MM.1S (cell line): ENCODE measurements at regions not wholly inside any gene's neighbourhood (a gene's known extent, or its start where the extent isn't known, plus 50 kb on each side); places are given as distances from the start of the nearest gene placed in this dataset.

Source experiments
- EZH2 ChIP-seq: fragments of 300-600 bp; sonication (generic); optimal IDR thresholded peaks from 2 replicates; pipeline ENCODE3; 2017; ENCODE audit warnings: low read depth, mild to moderate bottlenecking, antibody characterized with exemption, low read length, mixed read lengths
- TF ChIP-seq, protein P1 (sequence below): fragments of 300-600 bp; sonication (generic); IDR thresholded peaks from 2 replicates; pipeline ENCODE4 v1.5.1; 2016; ENCODE audit warnings: antibody characterized with exemption, low read length, mixed read lengths

DNA sequence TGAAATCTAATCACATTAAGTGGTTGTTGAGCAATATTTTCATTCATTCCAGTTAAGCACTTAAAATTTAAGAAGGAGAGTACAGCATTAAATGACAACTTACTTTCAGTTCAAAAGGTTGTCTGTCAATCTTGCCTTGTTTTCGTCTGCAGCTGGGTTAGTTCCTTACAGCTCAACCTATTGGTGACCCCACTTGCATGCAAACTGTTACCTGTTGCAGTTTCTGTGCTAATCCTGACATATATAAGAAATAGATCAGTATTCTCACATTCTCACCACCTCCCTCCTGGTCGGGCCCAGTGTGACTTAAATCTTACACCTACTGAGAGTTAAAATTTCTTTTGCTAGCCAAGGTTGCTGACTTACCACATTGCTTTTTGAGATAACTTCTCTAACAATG, 191.8 kb upstream of the SMC2 start:
- TF ChIP-seq, protein P1, sequence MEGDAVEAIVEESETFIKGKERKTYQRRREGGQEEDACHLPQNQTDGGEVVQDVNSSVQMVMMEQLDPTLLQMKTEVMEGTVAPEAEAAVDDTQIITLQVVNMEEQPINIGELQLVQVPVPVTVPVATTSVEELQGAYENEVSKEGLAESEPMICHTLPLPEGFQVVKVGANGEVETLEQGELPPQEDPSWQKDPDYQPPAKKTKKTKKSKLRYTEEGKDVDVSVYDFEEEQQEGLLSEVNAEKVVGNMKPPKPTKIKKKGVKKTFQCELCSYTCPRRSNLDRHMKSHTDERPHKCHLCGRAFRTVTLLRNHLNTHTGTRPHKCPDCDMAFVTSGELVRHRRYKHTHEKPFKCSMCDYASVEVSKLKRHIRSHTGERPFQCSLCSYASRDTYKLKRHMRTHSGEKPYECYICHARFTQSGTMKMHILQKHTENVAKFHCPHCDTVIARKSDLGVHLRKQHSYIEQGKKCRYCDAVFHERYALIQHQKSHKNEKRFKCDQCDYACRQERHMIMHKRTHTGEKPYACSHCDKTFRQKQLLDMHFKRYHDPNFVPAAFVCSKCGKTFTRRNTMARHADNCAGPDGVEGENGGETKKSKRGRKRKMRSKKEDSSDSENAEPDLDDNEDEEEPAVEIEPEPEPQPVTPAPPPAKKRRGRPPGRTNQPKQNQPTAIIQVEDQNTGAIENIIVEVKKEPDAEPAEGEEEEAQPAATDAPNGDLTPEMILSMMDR: no peak
- TF ChIP-seq EZH2: no peak
